KMS-11 (cell line): ENCODE measurements at regions not wholly inside any gene's neighbourhood (a gene's known extent, or its start where the extent isn't known, plus 50 kb on each side); places are given as distances from the start of the nearest gene placed in this dataset.

Experiments used
- H2AFZ ChIP-seq: fragments of 200-600 bp; sonication (generic); 2 replicates; pipeline ENCODE4 v1.6.1; 2016; ENCODE audit warnings: antibody characterized with exemption, mixed run types, low read depth
- H3K27ac ChIP-seq: fragments of 200-600 bp; sonication (generic); 2 replicates; pipeline ENCODE4 v1.6.1; 2016; ENCODE audit warnings: mild to moderate bottlenecking, mixed run types
- H3K27me3 ChIP-seq: fragments of 200-600 bp; sonication (generic); 2 replicates; pipeline ENCODE4 v1.6.1; 2017; ENCODE audit warnings: mild to moderate bottlenecking, low read depth, mixed run types, moderate library complexity; ENCODE audit not compliant: insufficient read depth
- H3K36me3 ChIP-seq: fragments of 200-600 bp; sonication (generic); 2 replicates; pipeline ENCODE4 v1.6.1; 2017; ENCODE audit warnings: mild to moderate bottlenecking, mixed run types; ENCODE audit not compliant: insufficient read depth
- H3K4me1 ChIP-seq: fragments of 200-600 bp; sonication (generic); 2 replicates; pipeline ENCODE4 v1.6.1; 2016; ENCODE audit warnings: mild to moderate bottlenecking, low read depth, mixed run types; ENCODE audit not compliant: poor library complexity, severe bottlenecking
- H3K4me2 ChIP-seq: fragments of 200-600 bp; sonication (generic); 2 replicates; pipeline ENCODE4 v1.7.0; 2016; ENCODE audit warnings: mild to moderate bottlenecking, mixed run types
- H3K4me3 ChIP-seq: fragments of 200-600 bp; sonication (generic); IDR thresholded peaks from 2 replicates; pipeline ENCODE4 v1.6.1; 2017; ENCODE audit warnings: low read depth, low read length, mixed read lengths; ENCODE audit not compliant: insufficient read depth
- H3K79me2 ChIP-seq: fragments of 200-600 bp; sonication (generic); 2 replicates; pipeline ENCODE4 v1.6.1; 2016; ENCODE audit warnings: low read depth, mixed run types; ENCODE audit not compliant: insufficient read depth
- H3K9ac ChIP-seq: fragments of 200-600 bp; sonication (generic); 2 replicates; pipeline ENCODE4 v1.6.1; 2016; ENCODE audit warnings: mild to moderate bottlenecking, mixed run types
- H4K20me1 ChIP-seq: fragments of 200-600 bp; sonication (generic); 2 replicates; pipeline ENCODE4 v1.6.1; 2016; ENCODE audit warnings: mild to moderate bottlenecking, mixed run types; ENCODE audit not compliant: insufficient read depth
- TF ChIP-seq, protein P1 (sequence below): fragments of 200-600 bp; sonication (generic); conservative IDR thresholded peaks from 2 replicates; pipeline ENCODE4 v1.6.1; 2017; ENCODE audit warnings: low read depth, mild to moderate bottlenecking, antibody characterized with exemption, low read length, moderate library complexity, mixed read lengths

DNA sequence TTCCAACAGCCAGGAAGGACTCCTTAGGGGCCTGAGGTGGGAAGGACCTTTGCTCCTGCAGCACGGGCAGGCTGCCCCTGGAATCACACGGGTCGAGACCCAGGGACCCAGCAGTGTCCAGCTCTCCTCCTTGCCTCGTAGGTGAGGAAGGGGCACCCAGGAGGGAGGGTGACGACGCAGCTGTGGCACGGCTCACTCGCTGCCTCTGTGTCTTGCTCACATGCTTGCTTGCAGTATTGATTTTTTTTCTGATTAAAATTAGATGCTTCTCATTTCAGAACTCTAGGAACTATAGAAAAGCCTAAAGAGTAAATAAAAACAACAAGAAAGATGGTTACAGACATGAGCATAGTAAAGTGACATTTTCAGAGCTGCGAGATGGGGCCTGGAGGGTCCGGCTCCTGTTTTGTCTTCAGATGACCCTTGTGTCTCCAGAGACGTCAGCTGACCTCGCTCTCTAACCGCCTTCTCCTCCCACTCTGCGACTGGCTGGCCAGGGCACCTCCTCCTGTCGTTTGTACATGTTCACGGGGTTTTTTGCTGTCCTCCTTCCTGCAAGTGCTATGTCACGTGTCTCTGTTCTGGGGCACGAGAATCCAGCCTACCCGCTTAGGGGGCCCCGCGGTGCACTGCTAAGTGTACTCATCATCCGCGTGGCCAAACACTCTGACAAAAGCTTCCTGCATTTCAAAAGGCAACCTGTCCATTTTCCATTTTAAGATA is 65.7 kb upstream of the ZNF236 start:
- Histone ChIP-seq H3K4me2 (no peak overlapping the region), H4K20me1 (no peaks in the 10 kb centered on the region), H3K4me1 (no peaks in the 10 kb centered on the region), H3K4me3 (no peak overlapping the region), H2AFZ (no peak overlapping the region), H3K36me3 (no peaks in the 10 kb centered on the region), H3K27ac (no peak overlapping the region), H3K79me2 (no peaks in the 10 kb centered on the region), H3K9ac (no peak overlapping the region), H3K27me3 (no peaks in the 10 kb centered on the region)
- TF ChIP-seq, protein P1, sequence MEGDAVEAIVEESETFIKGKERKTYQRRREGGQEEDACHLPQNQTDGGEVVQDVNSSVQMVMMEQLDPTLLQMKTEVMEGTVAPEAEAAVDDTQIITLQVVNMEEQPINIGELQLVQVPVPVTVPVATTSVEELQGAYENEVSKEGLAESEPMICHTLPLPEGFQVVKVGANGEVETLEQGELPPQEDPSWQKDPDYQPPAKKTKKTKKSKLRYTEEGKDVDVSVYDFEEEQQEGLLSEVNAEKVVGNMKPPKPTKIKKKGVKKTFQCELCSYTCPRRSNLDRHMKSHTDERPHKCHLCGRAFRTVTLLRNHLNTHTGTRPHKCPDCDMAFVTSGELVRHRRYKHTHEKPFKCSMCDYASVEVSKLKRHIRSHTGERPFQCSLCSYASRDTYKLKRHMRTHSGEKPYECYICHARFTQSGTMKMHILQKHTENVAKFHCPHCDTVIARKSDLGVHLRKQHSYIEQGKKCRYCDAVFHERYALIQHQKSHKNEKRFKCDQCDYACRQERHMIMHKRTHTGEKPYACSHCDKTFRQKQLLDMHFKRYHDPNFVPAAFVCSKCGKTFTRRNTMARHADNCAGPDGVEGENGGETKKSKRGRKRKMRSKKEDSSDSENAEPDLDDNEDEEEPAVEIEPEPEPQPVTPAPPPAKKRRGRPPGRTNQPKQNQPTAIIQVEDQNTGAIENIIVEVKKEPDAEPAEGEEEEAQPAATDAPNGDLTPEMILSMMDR: no peak

DNA sequence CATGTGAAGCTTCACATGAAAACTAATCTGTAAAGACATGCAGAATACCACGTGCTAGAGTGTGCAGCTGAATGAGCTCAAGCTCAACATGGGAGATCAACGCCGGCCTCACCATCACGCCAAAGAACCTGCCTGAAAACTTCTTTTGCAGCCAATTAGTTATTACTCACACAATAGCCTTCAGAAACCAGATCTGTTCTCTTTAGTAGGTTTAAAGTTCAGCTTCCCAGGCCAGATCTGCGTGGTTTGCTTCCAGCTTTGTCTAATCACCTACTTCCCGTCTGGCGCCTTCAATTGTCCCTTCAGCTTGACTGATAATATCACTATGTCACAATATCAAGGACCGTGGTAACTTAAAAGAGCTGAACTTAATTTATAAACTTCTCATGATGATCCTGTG is 68.0 kb upstream of the ZNF236 start:
- Histone ChIP-seq H3K27ac (no peak overlapping the region), H3K4me3 (no peak overlapping the region), H3K4me2 (no peak overlapping the region), H3K27me3 (no peaks in the 10 kb centered on the region), H3K4me1 (no peaks in the 10 kb centered on the region), H3K79me2 (no peaks in the 10 kb centered on the region), H2AFZ (no peak overlapping the region), H3K36me3 (no peaks in the 10 kb centered on the region), H4K20me1 (no peaks in the 10 kb centered on the region), H3K9ac (no peak overlapping the region)
- TF ChIP-seq, protein P1: no peak

DNA sequence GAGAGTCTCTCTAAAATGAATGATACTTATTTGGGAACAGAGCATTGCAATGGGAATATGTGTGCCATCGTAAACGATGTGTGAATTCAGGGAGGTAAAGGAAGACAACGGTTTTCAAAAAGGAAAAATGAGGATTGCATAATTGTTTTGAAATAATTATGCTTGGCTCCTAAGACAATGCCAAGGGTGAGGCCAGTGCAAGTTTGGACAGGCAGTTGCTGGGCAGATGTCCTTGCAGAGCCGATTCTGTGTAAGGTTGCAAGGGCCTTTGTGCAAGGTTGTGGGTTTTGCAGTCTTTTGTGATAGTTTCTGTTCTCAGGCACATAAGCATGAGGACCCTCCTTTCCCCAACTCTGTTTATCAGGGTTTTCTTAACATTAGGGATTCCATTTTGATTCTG is 70.0 kb upstream of the ZNF236 start:
- Histone ChIP-seq H3K9ac (no peak overlapping the region), H3K4me2 (no peak overlapping the region), H4K20me1 (no peaks in the 10 kb centered on the region), H3K27ac (no peak overlapping the region), H3K4me1 (no peaks in the 10 kb centered on the region), H2AFZ (no peak overlapping the region), H3K36me3 (no peaks in the 10 kb centered on the region), H3K4me3 (no peak overlapping the region), H3K79me2 (no peaks in the 10 kb centered on the region), H3K27me3 (no peaks in the 10 kb centered on the region)
- TF ChIP-seq, protein P1: no peak

DNA sequence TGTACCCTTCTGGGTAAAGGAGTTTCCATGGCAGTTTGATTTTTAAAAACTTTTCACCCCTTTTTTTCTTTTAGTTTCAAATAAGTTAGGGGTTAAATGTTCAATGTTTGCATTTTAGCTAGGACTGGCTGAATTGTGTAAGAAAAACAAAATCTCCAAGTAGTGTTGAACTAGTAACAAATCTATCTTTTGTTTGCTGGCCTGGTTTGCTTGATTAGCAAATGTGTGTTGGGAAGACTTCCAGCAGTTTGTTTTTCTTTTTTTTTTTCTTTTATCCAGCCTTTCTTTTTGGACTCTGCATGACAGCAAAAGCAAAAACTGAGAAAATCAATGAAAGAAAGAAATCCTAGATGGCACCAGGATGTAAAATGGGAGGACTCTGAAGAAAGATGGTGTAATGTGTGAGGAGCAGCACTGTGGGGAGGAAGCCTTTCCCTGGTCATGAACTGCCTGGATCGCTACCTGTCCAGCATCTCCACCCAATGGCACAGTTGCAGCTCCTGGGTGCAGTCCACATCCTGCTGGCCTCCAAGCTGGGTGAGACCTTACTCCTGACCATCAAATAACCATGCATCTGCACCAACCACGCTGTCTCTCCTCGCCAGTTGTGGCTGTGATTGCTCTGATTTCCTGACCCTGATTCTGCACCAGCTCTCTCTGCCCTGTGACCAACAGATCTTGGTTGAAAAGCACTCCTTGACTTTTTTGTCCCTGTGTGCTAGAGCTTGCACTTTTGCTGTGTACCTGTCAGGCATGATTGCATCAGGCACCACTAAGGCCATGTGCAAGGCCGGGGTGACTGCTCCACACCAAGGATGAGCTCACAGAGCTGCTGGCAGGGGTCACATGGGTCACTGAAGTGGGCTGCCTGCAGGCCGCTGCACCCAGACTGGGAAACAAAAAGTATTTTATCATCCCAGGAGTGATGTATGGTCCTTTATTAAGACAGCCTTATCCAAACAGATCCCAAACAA is 71.2 kb upstream of the ZNF236 start:
- H3K4me2 ChIP-seq: no peak overlapping the region
- H3K9ac ChIP-seq: no peak overlapping the region
- no peaks in the 10 kb centered on the region for H3K4me1 ChIP-seq

More for the DNA sequence above, 71.2 kb upstream of the ZNF236 start:
- Histone ChIP-seq H4K20me1 (no peaks in the 10 kb centered on the region), H3K4me3 (no peak overlapping the region), H2AFZ (no peak overlapping the region), H3K79me2 (no peaks in the 10 kb centered on the region), H3K36me3 (no peaks in the 10 kb centered on the region), H3K27me3 (no peaks in the 10 kb centered on the region), H3K27ac (no peak overlapping the region)
- TF ChIP-seq, protein P1: no peak
